ENCODE measurements at regions not wholly inside any gene's neighbourhood (a gene's known extent, or its start where the extent isn't known, plus 50 kb on each side); places are given as distances from the start of the nearest gene placed in this dataset.
"Not testable (repeated sequence)": the region's sequence is repeated elsewhere in the genome, so short reads cannot be mapped to it uniquely, and the experiment has no call there.

GRCh38 chr1:81511281-81511680 lies 289.5 kb upstream of the ADGRL2 start:
- DNase-seq: no peak
- H3K27ac ChIP-seq: peak overlapping the region in 3 of 4 donors; percentile 54 to 69 (median 68)
- H3K36me3 ChIP-seq: no peaks in the 10 kb centered on the region
- H3K9me3 ChIP-seq: no peaks in the 10 kb centered on the region
- H3K4me1 ChIP-seq: peaks cover 9 to 45% (median 11%) of the 10 kb centered on the region in 3 donors
- TF ChIP-seq POLR2A (IDR thresholded peaks at IDR 0.05): no peak
- WGBS, 2 donors: 37 to 90% methylated on average over 3 of the region's 3 CpGs
- no peak overlapping the region for H3K4me3 ChIP-seq
- no peaks in the 10 kb centered on the region for H3K27me3 ChIP-seq
- intact Hi-C loops (cut with DNase I): no loop called here

DNA sequence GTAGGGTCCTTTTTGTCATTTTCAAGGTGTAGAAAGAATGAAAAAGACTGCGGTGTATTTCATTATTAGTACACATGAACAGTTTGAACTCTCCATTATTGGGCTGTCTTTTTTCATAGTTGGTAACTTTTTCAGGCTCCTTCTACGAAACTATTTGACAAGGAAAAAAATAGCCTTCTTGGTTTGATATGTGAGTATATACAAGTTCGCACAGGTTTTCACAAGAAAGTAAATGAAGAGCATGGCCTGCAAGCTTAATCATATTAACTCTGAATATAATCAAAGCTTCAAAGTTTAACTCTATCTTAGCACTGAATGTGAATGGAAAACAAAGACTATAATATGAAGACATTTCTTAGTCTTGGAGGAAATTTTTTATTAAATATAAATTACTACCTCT lies 290.0 kb upstream of the ADGRL2 start:
- TF ChIP-seq POLR2A (IDR thresholded peaks at IDR 0.05): no peak
- no peak for TF ChIP-seq CTCF (IDR thresholded peaks at IDR 0.05)
- Histone ChIP-seq H3K36me3 (no peaks in the 10 kb centered on the region), H3K27ac (peak overlapping the region in 3 of 4 donors; percentile 54 to 69 (median 68)), H3K4me3 (no peak overlapping the region), H3K4me1 (peaks cover 9 to 45% (median 11%) of the 10 kb centered on the region in 3 donors), H3K9me3 (no peaks in the 10 kb centered on the region), H3K27me3 (no peaks in the 10 kb centered on the region)
- no peak for DNase-seq
- intact Hi-C loops (cut with DNase I): no loop called here
- 39 to 59% methylated on average over 3 of the region's 3 CpGs for WGBS, 2 donors

- Histone ChIP-seq H3K27me3 (no peaks in the 10 kb centered on the region), H3K27ac (peak overlapping the region; percentile 58 to 71 (median 68)), H3K36me3 (no peaks in the 10 kb centered on the region), H3K4me1 (peaks cover 9 to 45% (median 11%) of the 10 kb centered on the region in 3 donors), H3K4me3 (peak overlapping the region in 2 of 4 donors; percentile 14 to 19), H3K9me3 (no peaks in the 10 kb centered on the region)
- intact Hi-C loops (cut with DNase I): no loop called here
- TF ChIP-seq CTCF (IDR thresholded peaks at IDR 0.05): no peak
- TF ChIP-seq POLR2A (IDR thresholded peaks at IDR 0.05): no peak
- WGBS, 2 donors: 43 to 46% methylated on average over 5 of the region's 5 CpGs
- DNase-seq: no peak
Observed at GRCh38 chr1:81509594-81509993, 291.1 kb upstream of the ADGRL2 start.

- H3K4me3 ChIP-seq: no peak overlapping the region
- 76 to 80% methylated on average over 1 of the region's 1 CpG for WGBS, 2 donors
- no peaks in the 10 kb centered on the region for H3K27me3 ChIP-seq
- H3K27ac ChIP-seq: no peak overlapping the region
- DNase-seq: no peak
- intact Hi-C loops (cut with DNase I): no loop called here
- peaks cover 9 to 36% (median 11%) of the 10 kb centered on the region in 3 donors for H3K4me1 ChIP-seq
- H3K9me3 ChIP-seq: no peaks in the 10 kb centered on the region
- no peak for TF ChIP-seq POLR2A (IDR thresholded peaks at IDR 0.05)
- TF ChIP-seq CTCF (IDR thresholded peaks at IDR 0.05): no peak
- no peaks in the 10 kb centered on the region for H3K36me3 ChIP-seq
Observed at GRCh38 chr1:81506699-81507098, 294.0 kb upstream of the ADGRL2 start.

DNA sequence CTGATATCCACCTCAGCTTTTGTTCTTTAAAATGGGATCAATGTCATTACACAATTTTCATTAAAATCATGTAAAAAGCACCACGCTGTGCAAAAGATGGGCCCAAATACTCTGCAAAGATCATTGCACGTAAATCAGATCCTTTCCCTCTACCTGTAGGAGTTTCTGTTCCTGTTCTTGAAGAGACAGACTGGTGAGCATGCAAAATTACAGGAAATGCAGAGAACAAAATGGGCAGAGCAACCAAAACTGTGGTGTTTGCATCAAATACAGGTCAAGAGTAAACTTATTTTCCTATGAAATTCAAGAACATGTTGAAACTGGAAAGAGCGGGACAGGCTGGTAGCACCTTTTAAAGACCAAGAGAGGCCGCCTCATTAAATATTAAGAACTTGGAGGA lies 294.9 kb upstream of the ADGRL2 start:
- no peaks in the 10 kb centered on the region for H3K36me3 ChIP-seq
- H3K27me3 ChIP-seq: no peaks in the 10 kb centered on the region
- no peak for DNase-seq
- TF ChIP-seq POLR2A (IDR thresholded peaks at IDR 0.05): no peak
- WGBS, 2 donors: 81 to 84% methylated on average over 4 of the region's 4 CpGs
- intact Hi-C loops (cut with DNase I): no loop called here
- no peak overlapping the region for H3K27ac ChIP-seq
- no peak overlapping the region for H3K4me3 ChIP-seq
- H3K4me1 ChIP-seq: peaks cover 9 to 27% (median 11%) of the 10 kb centered on the region in 3 donors
- no peaks in the 10 kb centered on the region for H3K9me3 ChIP-seq

DNA sequence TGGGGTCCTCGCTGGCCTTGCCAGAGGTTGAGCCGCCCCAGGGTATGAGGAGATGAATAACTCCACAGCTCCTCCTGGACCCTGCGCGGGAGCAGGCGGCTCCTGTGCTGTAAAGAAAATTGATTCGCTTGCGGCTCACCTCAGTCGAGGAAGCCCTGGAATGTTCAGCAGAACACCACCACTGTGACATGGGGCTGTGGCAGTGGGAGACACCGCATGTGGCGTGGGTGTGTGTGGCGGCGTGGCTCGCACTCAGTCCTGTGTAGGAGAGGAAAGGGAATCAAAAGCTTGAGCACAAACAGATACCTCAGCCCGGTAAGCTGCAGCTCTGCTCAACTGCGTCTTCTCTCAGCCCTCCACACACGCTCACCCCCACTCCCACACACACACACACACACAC lies 295.9 kb upstream of the ADGRL2 start:
- peaks cover 5 to 17% (median 9%) of the 10 kb centered on the region in 3 donors for H3K4me1 ChIP-seq
- H3K36me3 ChIP-seq; intact Hi-C loops (cut with DNase I); H3K9me3 ChIP-seq; H3K4me3 ChIP-seq; H3K27ac ChIP-seq; DNase-seq; H3K27me3 ChIP-seq: not testable (repeated sequence)
- 95% methylated on average over 8 of the region's 16 CpGs; no CpG with 5 or more reads in 1 of the 2 donors for WGBS, 2 donors

GRCh38 chr1:81502705-81503104 lies 298.0 kb upstream of the ADGRL2 start:
- peaks cover 0 to 15% (median 3%) of the 10 kb centered on the region in 3 donors for H3K4me1 ChIP-seq
- H3K27ac ChIP-seq; DNase-seq; H3K27me3 ChIP-seq; H3K9me3 ChIP-seq; intact Hi-C loops (cut with DNase I); H3K4me3 ChIP-seq; H3K36me3 ChIP-seq: not testable (repeated sequence)
- WGBS, 2 donors: 94% methylated on average over 3 to 7 of the region's 18 CpGs

DNA sequence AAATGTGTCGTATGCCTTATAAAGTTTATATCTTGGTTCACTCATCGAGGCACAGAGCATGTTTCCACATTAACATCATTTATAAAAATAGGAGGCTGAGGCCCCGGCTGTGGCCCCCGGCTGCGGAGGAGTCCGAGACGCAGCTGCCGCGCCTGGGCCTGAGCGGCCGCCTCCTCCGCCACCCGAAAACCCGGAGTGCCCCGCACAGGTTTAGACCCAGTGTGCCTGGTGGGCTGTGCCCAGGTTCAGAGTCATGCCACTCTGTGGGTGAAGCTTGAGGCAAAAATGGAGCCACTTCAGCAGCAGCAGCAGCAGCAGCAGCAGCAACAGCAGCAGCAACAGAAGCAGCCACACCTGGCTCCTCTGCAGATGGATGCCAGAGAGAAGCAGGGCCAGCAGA lies 299.2 kb upstream of the ADGRL2 start:
- WGBS, 2 donors: 95 to 97% methylated on average over 2 to 9 of the region's 15 CpGs
- not testable (repeated sequence) for DNase-seq

More for the DNA sequence above, 299.2 kb upstream of the ADGRL2 start:
- H3K27me3 ChIP-seq; H3K9me3 ChIP-seq; intact Hi-C loops (cut with DNase I); H3K36me3 ChIP-seq; H3K27ac ChIP-seq; H3K4me3 ChIP-seq: not testable (repeated sequence)
- H3K4me1 ChIP-seq: peaks cover 0 to 16% (median 3%) of the 10 kb centered on the region in 3 donors
